GM23338 (cell line): ENCODE measurements at regions not wholly inside any gene's neighbourhood (a gene's known extent, or its start where the extent isn't known, plus 50 kb on each side); places are given as distances from the start of the nearest gene placed in this dataset.

ENCODE experiments used
- ATAC-seq: fragments of 200-7000 bp; cut with Tn5 transposase; 3 replicates; pipeline ENCODE4 v1.9.1; 2020
- DNase-seq: peaks from one replicate; pipeline ENCODE4 v3.0.0-alpha.2; 2015; ENCODE audit warnings: low spot score
- H2AFZ ChIP-seq: fragments of 200-600 bp; sonication (generic); 2 replicates; pipeline ENCODE4 v1.8.0; 2016; ENCODE audit warnings: antibody characterized with exemption, mild to moderate bottlenecking, moderate library complexity
- H3F3A ChIP-seq: fragments of 200-600 bp; sonication (generic); replicated peaks from 2 replicates; pipeline ENCODE4 v1.8.0; 2017; ENCODE audit warnings: antibody characterized with exemption, mixed run types, low read depth
- H3K27ac ChIP-seq: fragments of 200-600 bp; sonication (generic); 2 replicates; pipeline ENCODE4 v1.6.1; 2016; ENCODE audit warnings: low read depth
- H3K27me3 ChIP-seq: fragments of 200-600 bp; sonication (generic); 2 replicates; pipeline ENCODE4 v1.8.0; 2016; ENCODE audit warnings: mild to moderate bottlenecking, mixed run types, moderate library complexity; ENCODE audit not compliant: insufficient read depth
- H3K36me3 ChIP-seq: fragments of 200-600 bp; sonication (generic); 2 replicates; pipeline ENCODE4 v1.8.0; 2016; ENCODE audit warnings: mild to moderate bottlenecking; ENCODE audit not compliant: insufficient read depth
- H3K4me1 ChIP-seq: fragments of 200-600 bp; sonication (generic); 2 replicates; pipeline ENCODE4 v1.8.0; 2016; ENCODE audit warnings: mild to moderate bottlenecking, moderate library complexity; ENCODE audit not compliant: insufficient read depth
- H3K4me2 ChIP-seq: fragments of 200-600 bp; sonication (generic); 2 replicates; pipeline ENCODE4 v1.7.1; 2017; ENCODE audit warnings: mixed run types
- H3K4me3 ChIP-seq: fragments of 200-600 bp; sonication (generic); 2 replicates; pipeline ENCODE4 v1.6.1; 2016; ENCODE audit warnings: mixed run types
- H3K79me2 ChIP-seq: fragments of 200-600 bp; sonication (generic); replicated peaks from 2 replicates; pipeline ENCODE4 v1.8.0; 2017; ENCODE audit warnings: mild to moderate bottlenecking; ENCODE audit not compliant: insufficient read depth
- H3K9me2 ChIP-seq: fragments of 200-600 bp; sonication (generic); 2 replicates; pipeline ENCODE4 v1.8.0; 2017; ENCODE audit not compliant: insufficient read depth
- H4K20me1 ChIP-seq: fragments of 200-600 bp; sonication (generic); replicated peaks from 2 replicates; pipeline ENCODE4 v1.8.0; 2017; ENCODE audit warnings: mild to moderate bottlenecking; ENCODE audit not compliant: insufficient read depth
- H3K27ac Mint-ChIP-seq: 2 replicates; pipeline ENCODE4 v1.8.0; 2020; ENCODE audit warnings: inconsistent platforms, mild to moderate bottlenecking, moderate library complexity, mixed read lengths
- H3K27me3 Mint-ChIP-seq: 3 replicates; pipeline ENCODE4 v1.8.0; 2022; ENCODE audit warnings: low read depth, mild to moderate bottlenecking, moderate library complexity, mixed read lengths, inconsistent platforms; ENCODE audit not compliant: insufficient read depth, poor library complexity
- H3K36me3 Mint-ChIP-seq: 3 replicates; pipeline ENCODE4 v1.8.0; 2021; ENCODE audit warnings: low read depth, mild to moderate bottlenecking, inconsistent platforms, moderate library complexity, mixed read lengths
- H3K4me1 Mint-ChIP-seq: 3 replicates; pipeline ENCODE4 v1.8.0; 2020; ENCODE audit warnings: mild to moderate bottlenecking, inconsistent platforms, mixed read lengths
- H3K4me3 Mint-ChIP-seq: 3 replicates; pipeline ENCODE4 v1.8.0; 2021; ENCODE audit warnings: moderate library complexity, mild to moderate bottlenecking, inconsistent platforms, mixed read lengths
- H3K9me3 Mint-ChIP-seq: 3 replicates; pipeline ENCODE4 v1.8.0; 2020; ENCODE audit warnings: moderate library complexity, mild to moderate bottlenecking, inconsistent platforms, mixed read lengths
- CREB1 ChIP-seq: fragments of 250-450 bp; sonication (Bioruptor Pico); IDR thresholded peaks from 2 replicates; pipeline ENCODE4 v1.5.0; 2020; ENCODE audit warnings: low read depth, mild to moderate bottlenecking, moderate library complexity
- CTCF ChIP-seq, 2 experiments: fragments of 200-600 bp in 1 of 2; sonication (generic) in 1 of 2; conservative IDR thresholded peaks; 2 replicates each; pipeline versions ENCODE4 v1.5.1 to v1.6.1; 2016 to 2017; ENCODE audit warnings: antibody characterized with exemption in 2 of 2, low read depth in 2 of 2, mild to moderate bottlenecking in 2 of 2, moderate library complexity in 1 of 2
- ETS1 ChIP-seq: IDR thresholded peaks from 2 replicates; pipeline ENCODE4 v1.6.1; 2016; ENCODE audit warnings: antibody characterized with exemption
- EZH2 ChIP-seq: fragments of 200-600 bp; sonication (generic); IDR thresholded peaks from one replicate; pipeline ENCODE4 v1.8.0; 2017; ENCODE audit warnings: antibody characterized with exemption, mild to moderate bottlenecking, low read depth; ENCODE audit not compliant: unreplicated experiment
- EZH2phosphoT487 ChIP-seq: fragments of 200-600 bp; sonication (generic); IDR thresholded peaks from one replicate; pipeline ENCODE4 v1.8.1; 2018; ENCODE audit warnings: antibody characterized with exemption; ENCODE audit not compliant: unreplicated experiment
- JUNB ChIP-seq: IDR thresholded peaks from one replicate; pipeline ENCODE4 v1.6.1; 2016; ENCODE audit warnings: antibody characterized with exemption; ENCODE audit not compliant: unreplicated experiment
- NANOG ChIP-seq: IDR thresholded peaks from 2 replicates; pipeline ENCODE4 v1.6.1; 2016; ENCODE audit warnings: antibody characterized with exemption, borderline replicate concordance
- POLR2AphosphoS5 ChIP-seq: IDR thresholded peaks from 2 replicates; pipeline ENCODE4 v1.6.1; 2016; ENCODE audit warnings: antibody characterized with exemption, low read depth
- REST ChIP-seq: IDR thresholded peaks from one replicate; pipeline ENCODE4 v1.6.1; 2018; ENCODE audit warnings: antibody characterized with exemption; ENCODE audit not compliant: unreplicated experiment
- STAT1 ChIP-seq: IDR thresholded peaks from one replicate; pipeline ENCODE4 v1.6.1; 2016; ENCODE audit warnings: antibody characterized with exemption; ENCODE audit not compliant: unreplicated experiment
- ZNF114 ChIP-seq: fragments of 250-450 bp; sonication (Bioruptor Pico); IDR thresholded peaks from 2 replicates; pipeline ENCODE4 v1.5.0; 2020; ENCODE audit warnings: mild to moderate bottlenecking, moderate library complexity
- ZNF331 ChIP-seq: fragments of 250-450 bp; sonication (Bioruptor Pico); IDR thresholded peaks from 2 replicates; pipeline ENCODE4 v1.5.0; 2020; ENCODE audit warnings: low read depth, mild to moderate bottlenecking, moderate library complexity
- ZNF462 ChIP-seq: fragments of 250-450 bp; sonication (Bioruptor Pico); IDR thresholded peaks from 2 replicates; pipeline ENCODE4 v1.5.0; 2020; ENCODE audit warnings: mild to moderate bottlenecking, moderate library complexity

- no peaks in the 10 kb centered on the region for H3F3A ChIP-seq
- peaks cover 24% of the 10 kb centered on the region for H3K4me1 Mint-ChIP-seq
- TF ChIP-seq STAT1 (no peak), ZNF114 (no peak), NANOG (no peak), ZNF462 (no peak), ETS1 (no peak), CTCF (conservative IDR thresholded peaks at IDR 0.05; ENCODE audit: low read depth in 2 of 2) (no peak), REST (no peak), CREB1 (no peak), EZH2 (no peak), POLR2AphosphoS5 (no peak), EZH2phosphoT487 (no peak), JUNB (no peak), ZNF331 (CRISPR knock-in tag) (no peak)
- H3K4me2 ChIP-seq = no peak overlapping the region
- H3K36me3 ChIP-seq = no peaks in the 10 kb centered on the region
- no peaks in the 10 kb centered on the region for H3K27me3 ChIP-seq
- peaks cover 19% of the 10 kb centered on the region for H3K9me3 Mint-ChIP-seq
- H3K27ac Mint-ChIP-seq = no peak overlapping the region
- ATAC-seq = no peak
- no peaks in the 10 kb centered on the region for H4K20me1 ChIP-seq
- no peaks in the 10 kb centered on the region for H3K9me2 ChIP-seq
- no peak for DNase-seq
- no peak overlapping the region for H3K27ac ChIP-seq
- peaks cover 5% of the 10 kb centered on the region; the same call in 2 of the 3 replicates for H3K36me3 Mint-ChIP-seq
- no peak overlapping the region for H3K4me3 Mint-ChIP-seq
- no peak overlapping the region for H2AFZ ChIP-seq
- H3K79me2 ChIP-seq = no peaks in the 10 kb centered on the region
- peaks cover 15% of the 10 kb centered on the region for H3K4me1 ChIP-seq
- H3K4me3 ChIP-seq = no peak overlapping the region
- H3K27me3 Mint-ChIP-seq = peaks cover 17% of the 10 kb centered on the region
Measured at GRCh38 chr17:77618173-77618572, 340.3 kb upstream of the TNRC6C start.
